DND-41 (cell line): ENCODE measurements at regions not wholly inside any gene's neighbourhood (a gene's known extent, or its start where the extent isn't known, plus 50 kb on each side); places are given as distances from the start of the nearest gene placed in this dataset.

Source experiments
- CTCF ChIP-seq: IDR thresholded peaks from 2 replicates; pipeline ENCODE4 v1.5.1; 2012; ENCODE audit warnings: borderline replicate concordance, low read length, moderate library complexity, mild to moderate bottlenecking; ENCODE audit not compliant: poor library complexity, severe bottlenecking; ENCODE audit errors: extremely low read depth
- EZH2 ChIP-seq: IDR thresholded peaks from 3 replicates; pipeline ENCODE4 v1.6.1; 2012; ENCODE audit warnings: borderline replicate concordance, low read depth, mild to moderate bottlenecking, moderate library complexity, low read length, inconsistent platforms; ENCODE audit not compliant: severe bottlenecking

GRCh38 chr6:92130944-92131343 is 1288.4 kb downstream of the EPHA7 start:
- TF ChIP-seq CTCF: no peak
- no peak for TF ChIP-seq EZH2
